Thyroid gland (tissue), 4 donors: ENCODE measurements at regions not wholly inside any gene's neighbourhood (a gene's known extent, or its start where the extent isn't known, plus 50 kb on each side); places are given as distances from the start of the nearest gene placed in this dataset.

Source experiments
- DNase-seq, 2 donors: peaks; one replicate each; pipeline ENCODE4 v3.0.0-alpha.2; 2019
- H3K27ac ChIP-seq, 3 donors: fragments of 200-600 bp; sonication (generic); 1 replicate in 2 of 3; 2 replicates in 1 of 3; pipeline ENCODE4 v1.5.1; 2016 to 2019; ENCODE audit warnings: mild to moderate bottlenecking in 1 of 3, moderate library complexity in 1 of 3
- H3K27me3 ChIP-seq: fragments of 200-600 bp; sonication (generic); one replicate; pipeline ENCODE4 v1.5.1; 2019
- H3K36me3 ChIP-seq, 2 donors: fragments of 200-600 bp; sonication (generic); one replicate each; pipeline ENCODE4 v1.5.1; 2016 to 2019
- H3K4me1 ChIP-seq, 2 donors: fragments of 200-600 bp; sonication (generic); one replicate each; pipeline ENCODE4 v1.5.1; 2017 to 2019
- H3K4me3 ChIP-seq, 3 donors: fragments of 200-600 bp; sonication (generic); replicated peaks in 1 of 3; 1 replicate in 2 of 3; 2 replicates in 1 of 3; pipeline ENCODE4 v1.5.1; 2016; ENCODE audit warnings: mild to moderate bottlenecking in 1 of 3
- H3K9me3 ChIP-seq: fragments of 200-600 bp; sonication (generic); one replicate; pipeline ENCODE4 v1.5.1; 2017
- POLR2A ChIP-seq, 2 donors: fragments of 450-650 bp; IDR thresholded peaks; one replicate each; pipeline ENCODE4 v1.6.1; 2017; ENCODE audit warnings: antibody characterized with exemption in 2 of 2, mild to moderate bottlenecking in 2 of 2, moderate library complexity in 1 of 2
- WGBS, 2 donors: methylation state at CpG; one replicate each; pipeline ENCODE4 v1.1.5; 2017; 5-methylcytosine and 5-hydroxymethylcytosine counted together
- intact Hi-C: fragments of 100-400 bp; cut with DNase I; formaldehyde crosslinking; loops from one replicate; pipeline ENCODE4 v1.15.1; 2023
- TF ChIP-seq, protein P1 (sequence below), 6 experiments: fragments of 200-600 bp in 3 of 6; fragments of 450-650 bp in 3 of 6; sonication (generic) in 3 of 6; IDR thresholded peaks; one replicate each; pipeline ENCODE4 v1.5.1; 2016 to 2019; ENCODE audit warnings: antibody characterized with exemption in 6 of 6, mild to moderate bottlenecking in 2 of 6, inconsistent platforms in 1 of 6, moderate library complexity in 1 of 6

DNA sequence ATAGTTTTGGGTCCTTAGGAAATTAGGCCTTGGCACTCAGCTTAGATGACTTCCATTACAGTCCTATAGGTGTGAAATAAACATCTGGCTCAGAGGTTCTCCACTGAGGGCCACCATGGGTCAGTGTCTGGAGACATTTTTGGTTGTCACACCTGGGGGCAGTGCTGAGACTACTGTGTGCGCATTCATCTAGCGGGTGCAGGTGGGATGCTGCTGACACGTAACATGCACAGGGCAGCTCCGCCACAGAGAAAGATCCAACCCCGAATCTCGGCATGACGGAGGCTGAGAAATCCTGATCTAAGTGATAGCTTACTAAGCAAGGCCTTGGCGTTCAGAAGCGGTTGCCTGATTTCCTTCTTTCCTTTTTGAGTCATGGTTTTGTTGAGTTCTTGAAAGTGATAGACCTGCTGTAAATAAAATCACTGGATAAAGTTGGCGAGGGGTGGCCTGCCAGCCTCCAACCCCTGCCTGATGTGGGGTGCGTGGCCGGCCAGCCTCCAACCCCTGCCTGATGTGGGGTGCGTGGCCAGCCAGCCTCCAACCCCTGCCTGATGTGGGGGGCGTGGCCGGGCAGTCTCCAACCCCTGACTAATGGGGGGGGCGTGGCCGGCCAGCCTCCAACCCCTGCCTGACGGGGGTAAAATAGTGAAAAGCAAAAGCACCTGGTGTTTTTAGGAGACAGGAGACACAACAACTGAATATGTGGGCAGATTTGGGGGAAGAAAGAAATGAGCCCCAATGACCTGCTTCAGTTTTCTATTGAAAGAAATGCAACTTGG lies 158.1 kb downstream of the CDH26 start:
- 92% methylated on average over 17 to 18 of the region's 18 CpGs for WGBS, 2 donors
- H3K27ac ChIP-seq = no peak overlapping the region
- H3K4me3 ChIP-seq = no peak overlapping the region
- no peaks in the 10 kb centered on the region for H3K9me3 ChIP-seq
- H3K36me3 ChIP-seq = no peaks in the 10 kb centered on the region
- no peak for DNase-seq
- intact Hi-C loops = no loop called here
- no peaks in the 10 kb centered on the region for H3K4me1 ChIP-seq
- TF ChIP-seq, protein P1, sequence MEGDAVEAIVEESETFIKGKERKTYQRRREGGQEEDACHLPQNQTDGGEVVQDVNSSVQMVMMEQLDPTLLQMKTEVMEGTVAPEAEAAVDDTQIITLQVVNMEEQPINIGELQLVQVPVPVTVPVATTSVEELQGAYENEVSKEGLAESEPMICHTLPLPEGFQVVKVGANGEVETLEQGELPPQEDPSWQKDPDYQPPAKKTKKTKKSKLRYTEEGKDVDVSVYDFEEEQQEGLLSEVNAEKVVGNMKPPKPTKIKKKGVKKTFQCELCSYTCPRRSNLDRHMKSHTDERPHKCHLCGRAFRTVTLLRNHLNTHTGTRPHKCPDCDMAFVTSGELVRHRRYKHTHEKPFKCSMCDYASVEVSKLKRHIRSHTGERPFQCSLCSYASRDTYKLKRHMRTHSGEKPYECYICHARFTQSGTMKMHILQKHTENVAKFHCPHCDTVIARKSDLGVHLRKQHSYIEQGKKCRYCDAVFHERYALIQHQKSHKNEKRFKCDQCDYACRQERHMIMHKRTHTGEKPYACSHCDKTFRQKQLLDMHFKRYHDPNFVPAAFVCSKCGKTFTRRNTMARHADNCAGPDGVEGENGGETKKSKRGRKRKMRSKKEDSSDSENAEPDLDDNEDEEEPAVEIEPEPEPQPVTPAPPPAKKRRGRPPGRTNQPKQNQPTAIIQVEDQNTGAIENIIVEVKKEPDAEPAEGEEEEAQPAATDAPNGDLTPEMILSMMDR (IDR thresholded peaks at IDR 0.05) = no peak
- no peak for TF ChIP-seq POLR2A (IDR thresholded peaks at IDR 0.05)
- no peaks in the 10 kb centered on the region for H3K27me3 ChIP-seq

DNA sequence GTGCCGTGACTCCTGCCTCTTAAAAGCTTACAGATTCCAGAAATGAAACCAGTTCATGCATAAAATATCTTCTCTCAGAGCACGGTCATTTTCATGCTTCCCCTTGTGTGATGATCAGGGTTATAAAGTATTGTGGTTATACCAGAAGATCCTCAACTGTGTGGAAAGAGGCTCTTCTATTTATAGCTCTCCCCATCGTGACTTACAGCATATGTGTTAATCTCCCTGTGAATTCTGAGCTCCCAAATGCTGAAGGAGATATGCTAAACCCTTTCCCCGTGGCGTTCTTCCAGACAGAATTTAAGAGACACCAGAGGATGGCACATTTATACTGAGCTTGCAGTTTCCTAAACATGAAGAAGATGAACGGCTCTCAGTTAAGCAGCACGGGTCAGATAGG lies 158.8 kb downstream of the CDH26 start:
- H3K4me1 ChIP-seq = no peaks in the 10 kb centered on the region
- TF ChIP-seq POLR2A (IDR thresholded peaks at IDR 0.05) = no peak
- TF ChIP-seq, protein P1 (IDR thresholded peaks at IDR 0.05) = no peak

DNA sequence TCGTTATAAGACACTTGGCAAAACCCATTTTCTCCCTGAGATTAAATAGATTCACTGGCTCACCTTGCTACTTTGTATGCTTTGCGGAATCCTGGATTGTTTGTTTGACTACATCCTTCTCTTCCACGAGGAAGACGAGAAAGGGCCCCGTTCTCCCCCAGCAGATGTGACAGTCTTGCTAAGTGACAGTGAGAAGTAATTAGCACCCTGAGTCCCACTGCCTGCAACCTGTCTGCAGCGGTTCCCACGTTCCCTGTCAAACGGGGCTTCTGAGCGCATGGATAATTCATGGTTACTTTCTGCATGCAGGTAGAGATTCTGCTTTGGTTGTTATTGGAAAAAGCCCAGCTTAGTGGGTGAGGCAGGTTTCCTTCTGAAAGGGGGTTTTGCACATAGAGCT lies 163.7 kb downstream of the CDH26 start:
- H3K9me3 ChIP-seq = no peaks in the 10 kb centered on the region
- no peaks in the 10 kb centered on the region for H3K27me3 ChIP-seq
- no peak overlapping the region for H3K4me3 ChIP-seq
- 60 to 71% methylated on average over 9 of the region's 9 CpGs for WGBS, 2 donors
- TF ChIP-seq, protein P1 (IDR thresholded peaks at IDR 0.05) = no peak
- TF ChIP-seq POLR2A (IDR thresholded peaks at IDR 0.05) = no peak
- H3K36me3 ChIP-seq = no peaks in the 10 kb centered on the region
- no peak for DNase-seq
- intact Hi-C loops = no loop called here
- no peak overlapping the region for H3K27ac ChIP-seq
- no peaks in the 10 kb centered on the region for H3K4me1 ChIP-seq

More for the DNA sequence above, 158.8 kb downstream of the CDH26 start:
- no peak for DNase-seq
- WGBS, 2 donors = 38 to 40% methylated on average over 7 of the region's 7 CpGs
- no peak overlapping the region for H3K4me3 ChIP-seq
- intact Hi-C loops = no loop called here
- no peak overlapping the region for H3K27ac ChIP-seq
- H3K27me3 ChIP-seq = no peaks in the 10 kb centered on the region
- H3K9me3 ChIP-seq = no peaks in the 10 kb centered on the region
- no peaks in the 10 kb centered on the region for H3K36me3 ChIP-seq

DNA sequence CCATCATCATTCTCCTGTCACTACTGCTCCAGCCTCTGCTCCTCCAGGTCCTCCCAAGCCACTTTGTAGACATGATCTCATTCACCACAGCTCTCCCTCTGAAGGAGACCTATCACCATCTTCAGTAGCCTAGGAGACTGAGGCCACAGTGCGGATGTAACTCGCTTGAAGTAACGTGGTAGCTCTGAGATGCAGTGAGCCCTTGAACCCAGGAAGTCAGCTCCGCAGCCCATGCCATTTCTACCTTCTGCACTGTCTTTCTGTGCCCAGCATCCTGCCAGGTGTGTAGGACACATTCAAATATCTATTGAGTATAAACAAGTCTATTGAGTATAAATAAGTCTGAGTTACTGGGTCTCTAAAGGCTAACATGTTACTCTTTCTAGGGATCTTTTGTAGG lies 164.4 kb downstream of the CDH26 start:
- no peak for TF ChIP-seq POLR2A (IDR thresholded peaks at IDR 0.05)
- TF ChIP-seq, protein P1 (IDR thresholded peaks at IDR 0.05) = no peak
- Histone ChIP-seq H3K36me3 (no peaks in the 10 kb centered on the region), H3K4me1 (no peaks in the 10 kb centered on the region), H3K9me3 (no peaks in the 10 kb centered on the region), H3K27me3 (no peaks in the 10 kb centered on the region), H3K27ac (no peak overlapping the region), H3K4me3 (no peak overlapping the region)
- no peak for DNase-seq
- 93 to 97% methylated on average over 4 of the region's 4 CpGs for WGBS, 2 donors
- intact Hi-C loops = no loop called here

DNA sequence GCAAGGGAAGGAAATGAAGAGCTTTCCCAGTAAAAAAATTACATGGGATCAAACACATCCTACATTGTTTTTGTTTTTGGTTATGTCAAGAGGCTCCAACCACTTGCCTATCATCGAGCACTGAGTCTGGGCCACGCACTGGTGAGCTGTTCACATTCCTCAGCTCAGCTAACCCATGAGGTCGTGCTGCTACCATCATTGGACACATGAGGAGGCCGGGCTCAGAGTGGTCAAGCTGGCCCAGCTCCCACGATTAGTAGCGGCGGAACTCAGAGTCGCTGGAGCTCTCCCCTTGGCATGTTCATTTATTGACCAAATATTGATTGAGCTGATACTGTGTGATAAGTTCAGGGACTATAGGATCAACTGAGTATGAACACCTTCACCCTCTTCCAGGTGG lies 164.9 kb downstream of the CDH26 start:
- 49 to 55% methylated on average over 8 of the region's 8 CpGs for WGBS, 2 donors
- peak; percentile 71 to 72 for DNase-seq

More for the DNA sequence above, 164.9 kb downstream of the CDH26 start:
- H3K9me3 ChIP-seq = no peaks in the 10 kb centered on the region
- H3K4me3 ChIP-seq = no peak overlapping the region
- no peaks in the 10 kb centered on the region for H3K4me1 ChIP-seq
- H3K27me3 ChIP-seq = no peaks in the 10 kb centered on the region
- no peak overlapping the region for H3K27ac ChIP-seq
- TF ChIP-seq POLR2A (IDR thresholded peaks at IDR 0.05) = no peak
- TF ChIP-seq, protein P1 (IDR thresholded peaks at IDR 0.05) = no peak
- no peaks in the 10 kb centered on the region for H3K36me3 ChIP-seq
- intact Hi-C loops = no loop called here
